MM.1S (cell line): ENCODE measurements at regions not wholly inside any gene's neighbourhood (a gene's known extent, or its start where the extent isn't known, plus 50 kb on each side); places are given as distances from the start of the nearest gene placed in this dataset.

Source experiments
- DNase-seq: peaks from one replicate; pipeline ENCODE4 v3.0.0-alpha.2; 2015
- H2AFZ ChIP-seq: fragments of 300-600 bp; sonication (generic); 2 replicates; pipeline ENCODE4 v1.6.0; 2016; ENCODE audit warnings: antibody characterized with exemption, low read length
- H3F3A ChIP-seq: fragments of 300-600 bp; sonication (generic); 2 replicates; pipeline ENCODE4 v1.6.1; 2016; ENCODE audit warnings: mild to moderate bottlenecking, antibody characterized with exemption, low read length, moderate library complexity, mixed read lengths; ENCODE audit not compliant: insufficient read depth
- H3K27ac ChIP-seq: fragments of 300-600 bp; sonication (generic); 2 replicates; pipeline ENCODE4 v1.5.1; 2016; ENCODE audit warnings: mild to moderate bottlenecking, low read length
- H3K27me3 ChIP-seq: fragments of 300-600 bp; sonication (generic); replicated peaks from 2 replicates; pipeline ENCODE4 v1.6.0; 2016; ENCODE audit warnings: low read length; ENCODE audit not compliant: insufficient read depth
- H3K36me3 ChIP-seq: fragments of 300-600 bp; sonication (generic); replicated peaks from 2 replicates; pipeline ENCODE4 v1.6.1; 2016; ENCODE audit warnings: mild to moderate bottlenecking, low read length, mixed read lengths; ENCODE audit not compliant: insufficient read depth
- H3K4me1 ChIP-seq: fragments of 300-600 bp; sonication (generic); 2 replicates; pipeline ENCODE4 v1.6.1; 2016; ENCODE audit warnings: low read length, mixed read lengths
- H3K4me2 ChIP-seq: fragments of 300-600 bp; sonication (generic); 2 replicates; pipeline ENCODE4 v1.6.0; 2016; ENCODE audit warnings: low read depth, low read length
- H3K4me3 ChIP-seq: fragments of 300-600 bp; sonication (generic); 2 replicates; pipeline ENCODE4 v1.5.1; 2016; ENCODE audit warnings: low read length, mixed read lengths
- H3K79me2 ChIP-seq: fragments of 300-600 bp; sonication (generic); 2 replicates; pipeline ENCODE4 v1.6.1; 2016; ENCODE audit warnings: mixed run types, low read length, mixed read lengths
- H3K9ac ChIP-seq: fragments of 300-600 bp; sonication (generic); 2 replicates; pipeline ENCODE4 v1.6.1; 2016; ENCODE audit warnings: low read length, mixed read lengths
- H3K9me2 ChIP-seq: fragments of 300-600 bp; sonication (generic); replicated peaks from 2 replicates; pipeline ENCODE4 v1.6.1; 2016; ENCODE audit warnings: mild to moderate bottlenecking, low read length, mixed read lengths; ENCODE audit not compliant: insufficient read depth
- H3K9me3 ChIP-seq: fragments of 300-600 bp; sonication (generic); replicated peaks from 2 replicates; pipeline ENCODE4 v1.6.1; 2016; ENCODE audit warnings: mild to moderate bottlenecking, low read length, mixed read lengths; ENCODE audit not compliant: insufficient read depth
- H4K20me1 ChIP-seq: fragments of 300-600 bp; sonication (generic); 2 replicates; pipeline ENCODE4 v1.6.1; 2016; ENCODE audit warnings: mild to moderate bottlenecking, low read length, moderate library complexity, mixed read lengths; ENCODE audit not compliant: insufficient read depth
- CTCF ChIP-seq: fragments of 300-600 bp; sonication (generic); IDR thresholded peaks from 2 replicates; pipeline ENCODE4 v1.5.1; 2016; ENCODE audit warnings: antibody characterized with exemption, low read length, mixed read lengths
- EZH2 ChIP-seq: fragments of 300-600 bp; sonication (generic); optimal IDR thresholded peaks from 2 replicates; pipeline ENCODE3; 2017; ENCODE audit warnings: low read depth, mild to moderate bottlenecking, antibody characterized with exemption, low read length, mixed read lengths
- EZH2phosphoT487 ChIP-seq: fragments of 300-600 bp; sonication (generic); IDR thresholded peaks from 2 replicates; pipeline ENCODE4 v1.6.1; 2018; ENCODE audit warnings: antibody characterized with exemption, low read length

- Histone ChIP-seq H3K27ac (no peak overlapping the region), H4K20me1 (no peaks in the 10 kb centered on the region), H3K4me1 (no peaks in the 10 kb centered on the region), H3K36me3 (no peaks in the 10 kb centered on the region), H3K79me2 (no peaks in the 10 kb centered on the region), H2AFZ (no peak overlapping the region), H3K27me3 (no peaks in the 10 kb centered on the region), H3K9ac (no peak overlapping the region), H3K4me2 (no peak overlapping the region), H3F3A (no peaks in the 10 kb centered on the region), H3K9me2 (no peaks in the 10 kb centered on the region), H3K4me3 (no peak overlapping the region), H3K9me3 (no peaks in the 10 kb centered on the region)
- no peak for TF ChIP-seq CTCF
- no peak for TF ChIP-seq EZH2phosphoT487
- no peak for TF ChIP-seq EZH2
- DNase-seq: no peak
Measured at GRCh38 chr18:11533513-11533890, 75.9 kb upstream of the SLC35G4 start.

GRCh38 chr18:11532758-11533512 is 76.5 kb upstream of the SLC35G4 start:
- H3K27ac ChIP-seq: no peak overlapping the region
- H3K9me2 ChIP-seq: no peaks in the 10 kb centered on the region
- H3K9ac ChIP-seq: no peak overlapping the region
- H3F3A ChIP-seq: no peaks in the 10 kb centered on the region
- H3K4me3 ChIP-seq: no peak overlapping the region
- DNase-seq: no peak
- no peak for TF ChIP-seq EZH2
- TF ChIP-seq CTCF: no peak
- TF ChIP-seq EZH2phosphoT487: no peak
- H3K79me2 ChIP-seq: no peaks in the 10 kb centered on the region
- no peak overlapping the region for H3K4me2 ChIP-seq
- no peak overlapping the region for H2AFZ ChIP-seq
- H3K27me3 ChIP-seq: no peaks in the 10 kb centered on the region
- no peaks in the 10 kb centered on the region for H3K36me3 ChIP-seq
- no peaks in the 10 kb centered on the region for H3K4me1 ChIP-seq
- H3K9me3 ChIP-seq: no peaks in the 10 kb centered on the region
- H4K20me1 ChIP-seq: no peaks in the 10 kb centered on the region

- Histone ChIP-seq H3K4me1 (no peaks in the 10 kb centered on the region), H3K36me3 (no peaks in the 10 kb centered on the region), H3F3A (no peaks in the 10 kb centered on the region), H3K27me3 (no peaks in the 10 kb centered on the region), H4K20me1 (no peaks in the 10 kb centered on the region), H3K4me3 (no peak overlapping the region), H3K9me2 (no peaks in the 10 kb centered on the region), H3K4me2 (no peak overlapping the region), H2AFZ (no peak overlapping the region), H3K9ac (no peak overlapping the region), H3K27ac (no peak overlapping the region), H3K9me3 (no peaks in the 10 kb centered on the region), H3K79me2 (no peaks in the 10 kb centered on the region)
- TF ChIP-seq EZH2phosphoT487 (no peak), EZH2 (no peak), CTCF (no peak)
- no peak for DNase-seq
Measured at GRCh38 chr18:11529081-11529480, 80.3 kb upstream of the SLC35G4 start.
